Loucy (cell line): ENCODE measurements at regions not wholly inside any gene's neighbourhood (a gene's known extent, or its start where the extent isn't known, plus 50 kb on each side); places are given as distances from the start of the nearest gene placed in this dataset.

Experiments used
- EZH2phosphoT487 ChIP-seq: fragments of 200-600 bp; IDR thresholded peaks from 2 replicates; pipeline ENCODE4 v1.6.1; 2018; ENCODE audit warnings: antibody characterized with exemption, mild to moderate bottlenecking, moderate library complexity, borderline replicate concordance
- TF ChIP-seq, protein P1 (sequence below): fragments of 200-600 bp; sonication (generic); conservative IDR thresholded peaks from 2 replicates; pipeline ENCODE4 v1.5.1; 2014; ENCODE audit warnings: mild to moderate bottlenecking, antibody characterized with exemption, low read length

DNA sequence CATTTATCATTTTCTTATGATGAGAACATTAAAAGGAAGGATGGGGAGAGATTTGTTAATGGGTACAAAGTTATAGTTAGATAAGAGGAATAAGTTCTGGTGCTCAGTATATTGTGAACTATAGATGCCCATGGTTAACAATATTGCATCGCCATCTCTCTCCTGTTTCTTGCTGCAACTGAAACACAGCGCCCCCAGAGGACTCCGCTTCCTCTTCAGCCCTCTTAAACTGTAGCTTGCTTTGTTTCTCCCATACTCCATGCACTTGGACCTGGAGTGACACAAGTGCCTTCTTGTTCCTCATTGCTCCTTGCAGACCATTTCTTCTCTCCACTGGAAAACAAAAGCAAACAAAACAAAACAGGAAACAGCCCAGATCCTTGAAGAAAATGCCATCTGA is 70.1 kb upstream of the NTPCR start:
- TF ChIP-seq, protein P1, sequence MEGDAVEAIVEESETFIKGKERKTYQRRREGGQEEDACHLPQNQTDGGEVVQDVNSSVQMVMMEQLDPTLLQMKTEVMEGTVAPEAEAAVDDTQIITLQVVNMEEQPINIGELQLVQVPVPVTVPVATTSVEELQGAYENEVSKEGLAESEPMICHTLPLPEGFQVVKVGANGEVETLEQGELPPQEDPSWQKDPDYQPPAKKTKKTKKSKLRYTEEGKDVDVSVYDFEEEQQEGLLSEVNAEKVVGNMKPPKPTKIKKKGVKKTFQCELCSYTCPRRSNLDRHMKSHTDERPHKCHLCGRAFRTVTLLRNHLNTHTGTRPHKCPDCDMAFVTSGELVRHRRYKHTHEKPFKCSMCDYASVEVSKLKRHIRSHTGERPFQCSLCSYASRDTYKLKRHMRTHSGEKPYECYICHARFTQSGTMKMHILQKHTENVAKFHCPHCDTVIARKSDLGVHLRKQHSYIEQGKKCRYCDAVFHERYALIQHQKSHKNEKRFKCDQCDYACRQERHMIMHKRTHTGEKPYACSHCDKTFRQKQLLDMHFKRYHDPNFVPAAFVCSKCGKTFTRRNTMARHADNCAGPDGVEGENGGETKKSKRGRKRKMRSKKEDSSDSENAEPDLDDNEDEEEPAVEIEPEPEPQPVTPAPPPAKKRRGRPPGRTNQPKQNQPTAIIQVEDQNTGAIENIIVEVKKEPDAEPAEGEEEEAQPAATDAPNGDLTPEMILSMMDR: peak; percentile 76
- TF ChIP-seq EZH2phosphoT487: no peak
